ENCODE measurements at regions not wholly inside any gene's neighbourhood (a gene's known extent, or its start where the extent isn't known, plus 50 kb on each side); places are given as distances from the start of the nearest gene placed in this dataset.

- DNase-seq: no peak
Observed at GRCh38 chr20:57939499-57939898, 229.7 kb upstream of the PMEPA1 start.

- no peak for DNase-seq
Observed at GRCh38 chr20:57938158-57939108, 228.6 kb upstream of the PMEPA1 start.

GRCh38 chr20:57936636-57937385 is 227.0 kb upstream of the PMEPA1 start:
- DNase-seq: no peak

- DNase-seq: no peak
Observed at GRCh38 chr20:57934913-57935312, 225.1 kb upstream of the PMEPA1 start.

GRCh38 chr20:57934007-57934805 is 224.4 kb upstream of the PMEPA1 start:
- no peak for DNase-seq

- no peak for DNase-seq
Observed at GRCh38 chr20:57932227-57932864, 222.5 kb upstream of the PMEPA1 start.

- DNase-seq: no peak
Observed at GRCh38 chr20:57930351-57930750, 220.5 kb upstream of the PMEPA1 start.

GRCh38 chr20:57928181-57928967 is 218.6 kb upstream of the PMEPA1 start:
- no peak for DNase-seq

- DNase-seq: no peak
Observed at GRCh38 chr20:57927376-57927775, 217.6 kb upstream of the PMEPA1 start.

GRCh38 chr20:57922706-57923105 is 212.9 kb upstream of the PMEPA1 start:
- no peak for DNase-seq

GRCh38 chr20:57922083-57922482 is 212.3 kb upstream of the PMEPA1 start:
- DNase-seq: no peak

GRCh38 chr20:57921676-57922075 is 211.9 kb upstream of the PMEPA1 start:
- DNase-seq: no peak

GRCh38 chr20:57920971-57921370 is 211.2 kb upstream of the PMEPA1 start:
- DNase-seq: no peak

GRCh38 chr20:57919049-57919448 is 209.2 kb upstream of the PMEPA1 start:
- no peak for DNase-seq

GRCh38 chr20:57918551-57918950 is 208.7 kb upstream of the PMEPA1 start:
- DNase-seq: no peak

GRCh38 chr20:57914205-57914604 is 204.4 kb upstream of the PMEPA1 start:
- no peak for DNase-seq

- DNase-seq: no peak
Observed at GRCh38 chr20:57913156-57913930, 203.5 kb upstream of the PMEPA1 start.

- DNase-seq: no peak
Observed at GRCh38 chr20:57912227-57912582, 202.4 kb upstream of the PMEPA1 start.

- no peak for DNase-seq
Observed at GRCh38 chr20:57911512-57912226, 201.9 kb upstream of the PMEPA1 start.

- DNase-seq: no peak
Observed at GRCh38 chr20:57910716-57911115, 200.9 kb upstream of the PMEPA1 start.
